Hematopoietic multipotent progenitor cell treated with erythropoietin and hydrocortisone succinate and interleukin-3 and kit ligand, for 4 days (in vitro differentiated cells): ENCODE measurements at regions not wholly inside any gene's neighbourhood (a gene's known extent, or its start where the extent isn't known, plus 50 kb on each side); places are given as distances from the start of the nearest gene placed in this dataset.
A peak's percentile ranks its signal among the peaks of the same experiment; 100 is the strongest.

Experiments used
- DNase-seq: peaks from one replicate; pipeline ENCODE4 v3.0.0-alpha.2; 2015

DNA sequence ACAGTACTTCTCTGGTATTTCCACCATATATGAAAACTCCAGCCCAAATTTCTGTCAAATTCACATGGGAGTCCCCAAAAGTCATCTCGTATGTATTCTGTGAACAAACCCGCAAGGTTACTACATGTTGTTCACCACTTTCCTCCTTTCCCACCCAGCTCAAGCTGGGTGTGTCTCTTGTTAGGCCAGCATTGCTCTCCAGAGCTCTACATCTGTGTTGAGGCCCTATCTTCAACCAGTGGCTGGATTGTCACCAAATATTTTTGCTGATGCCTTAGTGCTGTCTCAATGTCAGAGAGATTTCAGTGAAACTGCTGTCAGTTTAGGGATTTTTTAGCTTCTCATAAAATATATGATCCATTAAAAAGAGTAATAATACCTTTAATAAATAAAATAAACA, 230.9 kb downstream of the BTG1 start:
- DNase-seq, result no peak

GRCh38 chr12:91913651-91914050, 232.0 kb downstream of the BTG1 start:
- DNase-seq, result no peak

DNA sequence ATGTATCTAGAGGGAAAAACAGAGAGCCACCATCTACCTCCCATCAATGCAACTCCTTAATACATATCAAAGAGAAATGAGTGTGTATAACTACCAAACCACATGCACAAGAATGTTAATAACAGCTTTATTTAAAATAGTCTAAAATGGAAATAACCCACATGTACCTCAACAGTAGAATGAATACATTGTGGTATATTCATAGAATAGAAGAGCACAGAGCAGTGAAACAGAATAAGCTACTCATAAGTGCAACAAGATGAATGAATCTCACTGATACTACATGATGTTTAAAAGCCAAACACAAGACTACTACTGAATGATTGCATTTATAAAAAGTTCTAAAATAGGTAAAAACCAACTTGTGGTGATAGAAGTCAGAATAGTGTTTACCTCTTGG, 232.5 kb downstream of the BTG1 start:
- DNase-seq, result no peak

DNA sequence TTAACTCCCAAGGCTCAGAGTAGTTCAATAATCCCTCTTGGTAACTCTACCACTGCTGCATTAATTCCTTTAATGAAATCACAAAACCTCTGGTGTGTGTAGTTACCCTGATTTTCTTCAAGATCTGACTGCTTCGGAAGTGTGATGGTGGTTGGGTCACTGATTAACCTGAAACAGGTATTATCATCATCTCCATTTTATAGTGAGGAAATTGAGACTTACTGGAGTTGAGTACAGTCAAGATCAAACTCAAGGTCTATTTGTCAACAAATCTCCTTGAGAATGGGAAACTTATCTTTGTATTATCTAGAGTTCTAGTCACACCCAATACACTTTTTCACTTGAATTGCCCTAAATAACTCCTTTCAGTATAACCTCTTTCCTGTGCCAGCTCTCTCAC, 233.5 kb downstream of the BTG1 start:
- no peak for DNase-seq

DNA sequence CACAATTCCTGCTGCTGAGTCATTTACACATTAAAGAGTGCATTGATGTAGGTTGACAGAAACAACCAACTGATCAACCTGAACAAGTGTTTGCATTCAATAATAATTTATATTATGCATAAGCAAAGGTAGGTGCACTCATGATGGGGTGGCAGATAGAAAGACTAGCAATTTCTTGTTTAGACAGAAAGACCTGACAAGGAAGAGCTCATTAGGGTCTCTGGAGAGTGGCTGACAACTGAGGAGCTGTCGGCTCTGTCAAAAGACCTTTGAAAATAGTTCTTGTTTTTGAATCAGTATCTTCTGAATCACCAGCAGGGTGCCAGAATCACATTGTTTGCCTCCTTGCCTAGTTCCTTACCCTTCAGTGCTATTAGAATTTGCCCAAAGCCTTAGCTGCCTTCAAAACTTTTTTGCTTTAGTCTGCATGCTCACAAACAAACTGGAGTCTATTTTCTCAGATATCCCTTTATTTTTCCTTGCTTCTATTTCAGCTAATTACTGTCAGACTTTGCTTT, 234.7 kb downstream of the BTG1 start:
- DNase-seq, result peak; percentile 2

DNA sequence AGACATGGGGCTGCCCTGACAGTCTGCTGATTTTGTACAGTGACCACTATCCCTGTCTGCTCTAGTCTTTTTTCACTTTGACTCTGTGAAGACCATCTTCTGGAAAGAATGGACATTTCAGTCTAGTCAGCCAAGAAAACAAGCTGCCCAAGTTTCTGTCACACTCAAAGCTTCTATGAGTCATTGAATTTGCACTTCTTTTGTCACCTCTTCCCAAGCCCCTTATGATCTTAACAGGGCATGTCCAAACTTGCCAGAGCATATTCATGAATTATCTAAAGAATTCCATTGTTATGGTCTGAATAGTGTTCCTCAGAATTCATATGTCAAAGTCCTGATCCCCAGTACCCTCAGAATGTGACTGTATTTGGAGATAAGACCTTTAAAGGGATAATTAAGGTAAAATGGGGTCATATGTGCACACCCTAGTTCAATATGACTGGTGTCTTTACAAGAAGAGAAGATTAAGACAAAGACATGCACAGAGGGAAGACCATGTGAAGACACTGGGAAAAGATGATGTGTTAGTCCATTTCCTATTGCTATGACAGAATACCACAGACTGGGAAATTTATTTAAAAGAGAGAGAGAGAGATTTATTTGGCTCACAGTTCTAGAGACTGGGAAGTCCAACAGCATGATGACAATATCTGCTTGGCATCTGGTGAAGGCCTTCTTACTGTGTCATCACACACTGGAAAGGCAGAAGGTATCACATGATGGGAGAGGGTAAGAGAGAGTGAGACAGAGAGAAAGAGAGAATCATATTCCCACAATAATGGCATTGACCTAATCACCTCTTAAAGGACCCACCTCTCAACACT, 242.6 kb downstream of the BTG1 start:
- no peak for DNase-seq

DNA sequence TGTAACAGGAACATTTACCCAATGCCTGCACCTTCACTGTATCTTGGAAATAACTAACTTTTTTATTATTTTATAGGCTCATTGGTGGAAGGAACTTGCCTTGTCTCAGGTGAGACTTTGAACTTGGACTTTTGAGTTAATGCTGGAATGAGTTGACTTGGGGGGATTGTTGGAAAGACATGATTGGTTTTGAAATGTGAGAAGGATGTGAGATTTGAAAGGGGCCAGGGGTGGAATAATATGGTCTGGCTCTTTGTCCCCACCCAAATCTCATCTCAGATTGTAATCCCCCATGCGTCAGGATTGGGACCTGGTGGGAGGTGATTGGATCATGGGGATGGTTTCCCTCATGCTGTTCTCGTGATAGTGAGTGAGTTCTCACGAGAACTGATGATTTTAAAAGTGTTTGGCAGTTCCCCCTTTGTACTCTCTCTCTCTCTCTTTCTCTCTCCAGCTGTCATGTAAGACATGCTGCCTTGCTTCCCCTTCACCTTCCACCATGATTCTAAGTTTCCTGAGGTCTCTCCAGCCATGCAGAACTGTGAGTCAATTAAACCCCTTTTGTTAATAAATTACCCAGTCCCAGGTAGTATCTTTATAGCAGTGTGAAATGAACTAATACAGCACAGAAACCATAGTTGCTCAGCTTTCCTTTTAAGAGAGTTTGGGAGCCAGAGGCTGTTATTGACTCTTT, 244.1 kb downstream of the BTG1 start:
- DNase-seq, result no peak

GRCh38 chr12:91900971-91901370, 244.7 kb downstream of the BTG1 start:
- DNase-seq, result no peak

GRCh38 chr12:91899056-91899455, 246.6 kb downstream of the BTG1 start:
- DNase-seq, result no peak

GRCh38 chr12:91897025-91897515, 248.6 kb downstream of the BTG1 start:
- DNase-seq, result no peak

- no peak for DNase-seq
Measured at GRCh38 chr12:91896286-91897024, 249.2 kb downstream of the BTG1 start.

DNA sequence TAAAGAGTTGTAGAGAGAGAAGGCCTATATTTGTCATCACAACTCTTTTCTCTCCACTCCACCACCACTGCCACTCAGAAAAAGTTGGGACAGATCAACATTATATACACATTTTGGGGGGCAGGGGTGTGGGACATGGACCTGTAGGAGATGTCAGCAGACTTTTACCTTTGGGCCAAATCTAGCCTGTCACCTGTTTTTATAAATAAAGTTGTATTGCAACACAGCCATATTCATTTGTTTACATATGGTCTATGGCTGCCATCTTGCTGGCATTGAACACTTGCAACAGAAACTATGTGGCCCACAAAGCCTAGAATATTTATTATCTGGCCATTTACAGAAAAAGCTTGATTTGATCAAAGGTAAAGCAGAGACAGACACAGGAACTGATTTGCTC, 250.7 kb downstream of the BTG1 start:
- no peak for DNase-seq

DNA sequence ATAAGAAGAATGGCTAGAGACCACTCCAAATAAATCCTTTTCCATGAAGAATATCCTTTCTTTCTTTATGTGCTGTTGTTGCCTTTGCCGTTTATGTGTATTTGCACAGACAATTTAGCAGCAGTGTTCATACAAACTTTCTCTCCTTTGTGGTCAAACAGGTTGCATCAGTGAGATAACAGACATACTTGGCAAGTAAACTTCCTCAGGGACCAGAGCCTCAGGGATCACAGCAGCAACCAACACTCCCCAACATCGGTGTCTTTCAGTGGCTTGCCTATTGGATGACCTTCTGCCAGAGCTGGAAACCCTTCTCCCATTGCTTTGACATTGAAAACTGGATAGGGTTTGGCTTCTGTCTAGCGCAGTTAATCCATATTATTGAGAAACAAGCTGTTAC, 252.2 kb downstream of the BTG1 start:
- no peak for DNase-seq

GRCh38 chr12:91892081-91892855, 253.4 kb downstream of the BTG1 start:
- DNase-seq, result no peak

GRCh38 chr12:91890742-91891141, 254.9 kb downstream of the BTG1 start:
- no peak for DNase-seq

DNA sequence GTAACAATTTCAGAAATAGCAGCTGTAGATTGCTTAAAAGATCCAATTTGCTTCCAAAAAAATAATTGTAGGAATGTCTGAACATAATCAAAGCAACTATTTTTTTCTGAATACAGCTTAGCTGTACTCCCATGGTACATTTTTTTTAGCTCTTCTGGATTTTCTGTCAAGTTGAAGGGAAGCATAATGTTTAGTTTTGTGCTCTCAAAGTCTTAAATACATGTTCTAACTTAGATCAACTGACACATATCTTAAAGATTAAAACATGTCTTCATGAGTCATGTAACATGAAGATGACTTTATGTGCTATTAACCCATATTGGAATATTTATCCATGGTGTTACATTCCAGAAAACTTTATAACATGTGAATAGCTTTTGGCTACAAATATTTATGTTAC, 255.7 kb downstream of the BTG1 start:
- DNase-seq, result no peak

GRCh38 chr12:91889059-91889458, 256.6 kb downstream of the BTG1 start:
- DNase-seq, result no peak

DNA sequence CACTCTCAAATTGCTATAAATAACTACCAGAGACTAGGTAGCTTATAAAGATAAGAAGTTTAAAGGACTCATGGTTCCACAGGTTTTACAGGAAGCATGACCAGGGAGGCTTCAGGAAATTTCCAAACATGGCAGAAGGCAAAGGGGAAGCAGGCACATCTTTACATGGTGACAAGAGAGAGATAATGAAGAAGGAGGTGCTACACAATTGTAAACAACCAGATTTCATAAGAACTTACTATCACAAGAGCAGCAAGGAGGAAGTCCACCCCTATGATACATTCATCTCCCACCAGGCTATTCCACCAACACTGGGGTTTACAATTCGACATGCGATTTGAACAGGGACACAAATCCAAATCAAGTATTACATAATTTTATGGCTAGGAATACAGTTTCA, 257.7 kb downstream of the BTG1 start:
- DNase-seq, result peak; percentile 1

- DNase-seq, result no peak
Measured at GRCh38 chr12:91885851-91886731, 259.6 kb downstream of the BTG1 start.

DNA sequence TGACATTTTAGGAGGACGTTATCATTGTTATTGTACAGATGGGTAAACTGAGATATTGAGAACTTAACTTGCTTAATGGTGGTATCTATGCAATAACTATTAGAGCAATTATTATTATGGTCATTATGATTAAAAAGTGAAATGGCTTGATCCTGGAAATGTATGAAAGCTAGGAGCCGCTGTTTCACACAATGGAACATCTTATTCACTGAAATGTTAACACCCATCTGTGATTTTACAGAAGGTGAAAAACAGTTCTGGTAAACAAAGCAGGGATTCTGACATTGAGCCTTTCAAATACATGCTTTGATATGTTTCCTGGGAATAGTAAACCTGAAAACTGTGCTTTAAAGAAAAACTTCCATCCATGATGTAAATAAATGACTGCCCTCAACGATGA, 261.4 kb downstream of the BTG1 start:
- no peak for DNase-seq

DNA sequence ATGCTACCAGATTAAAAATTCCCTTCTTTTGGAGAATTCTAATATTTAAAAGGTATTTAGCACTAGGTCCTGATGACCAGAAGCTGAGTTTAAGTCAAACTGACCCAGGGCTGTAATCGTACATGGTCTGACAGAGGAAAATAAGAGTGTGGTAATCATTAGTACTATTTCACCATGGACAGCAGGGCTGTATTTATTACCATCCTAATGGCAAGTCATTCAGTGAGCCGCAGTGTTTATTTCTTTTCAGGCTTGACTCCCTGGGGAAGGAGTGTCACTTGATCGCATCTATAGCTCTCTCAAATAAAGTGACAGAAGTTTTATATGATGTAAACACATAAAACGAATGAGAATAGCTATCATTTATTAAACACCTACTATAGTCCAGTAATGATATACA, 261.8 kb downstream of the BTG1 start:
- DNase-seq, result no peak

GRCh38 chr12:91882910-91883309, 262.7 kb downstream of the BTG1 start:
- no peak for DNase-seq
